K562 (cell line): ENCODE measurements at regions not wholly inside any gene's neighbourhood (a gene's known extent, or its start where the extent isn't known, plus 50 kb on each side); places are given as distances from the start of the nearest gene placed in this dataset.

ENCODE experiments used
- ATAC-seq: fragments of 200-7000 bp; cut with Tn5 transposase; 3 replicates; pipeline ENCODE4 v1.9.1; 2020; ENCODE audit warnings: moderate library complexity
- BruUV-seq: library from RNA; stranded (reverse); fragments of 400-500 nt; replicated peaks from 2 replicates; lab custom pipeline; 2021; lab: Mats Ljungman, UMichigan
- CTCF ChIA-PET: fragments of 300-600 bp; formaldehyde crosslinking; extraction: SDS; loops from one replicate; lab custom pipeline; 2021; ENCODE audit warnings: low intra/inter-chr PET ratio; lab: Yijun Ruan, JAX
- POLR2A ChIA-PET: fragments of 300-600, 350-650 bp; sonication (Branson Sonifier 250); formaldehyde crosslinking; extraction: SDS; loops from one replicate; lab custom pipeline; 2021; ENCODE audit warnings: antibody characterized with exemption, inconsistent platforms; lab: Yijun Ruan, JAX
- DNase-seq, 4 experiments: peaks; one replicate each; pipeline versions ENCODE4 v3.0.0 to v3.0.0-alpha.2; 2011 to 2018; ENCODE audit warnings: low spot score in 3 of 4, mixed read lengths in 3 of 4; ENCODE audit errors: extremely low read depth in 1 of 4
- FAIRE-seq: peaks from 2 replicates; lab custom pipeline; 2011; peaks lifted over from hg19 to GRCh38; lab: Jason Lieb, UNC
- H2AFZ ChIP-seq: 2 replicates; pipeline ENCODE4 v1.6.0; 2011; ENCODE audit warnings: low read depth, low read length, control low read depth, inconsistent platforms
- H3K27ac ChIP-seq: fragments of 200-600 bp; 3 replicates; pipeline ENCODE4 v1.8.0; 2011; ENCODE audit warnings: low read depth, mild to moderate bottlenecking, control low read depth, inconsistent platforms, low read length, moderate library complexity, mixed read lengths; ENCODE audit errors: extremely low read depth
- H3K27me3 ChIP-seq, 2 experiments: fragments of 300-600 bp in 1 of 2; 2 replicates in 1 of 2; 3 replicates in 1 of 2; pipeline versions ENCODE4 v1.6.0 to v1.8.0; 2011; ENCODE audit warnings: inconsistent platforms in 2 of 2, low read length in 2 of 2, mild to moderate bottlenecking in 1 of 2, mixed read lengths in 1 of 2, moderate library complexity in 1 of 2; ENCODE audit not compliant: control insufficient read depth in 2 of 2, insufficient read depth in 2 of 2
- H3K36me3 ChIP-seq: fragments of 300-600 bp; 3 replicates; pipeline ENCODE4 v1.8.0; 2011; ENCODE audit warnings: mild to moderate bottlenecking, low read length, inconsistent platforms; ENCODE audit not compliant: control insufficient read depth, insufficient read depth
- H3K4me1 ChIP-seq, 2 experiments: fragments of 200-600 bp in 1 of 2; replicated peaks in 1 of 2; 2 replicates in 1 of 2; 3 replicates in 1 of 2; pipeline versions ENCODE4 v1.5.1 to v1.8.0; 2011; ENCODE audit warnings: inconsistent platforms in 2 of 2, low read length in 2 of 2, mild to moderate bottlenecking in 1 of 2, mixed read lengths in 1 of 2, moderate library complexity in 1 of 2; ENCODE audit not compliant: control insufficient read depth in 2 of 2, insufficient read depth in 2 of 2
- H3K4me2 ChIP-seq: 2 replicates; pipeline ENCODE4 v1.6.1; 2011; ENCODE audit warnings: low read length, control low read depth, inconsistent platforms, mixed read lengths; ENCODE audit not compliant: insufficient read depth
- H3K4me3 ChIP-seq: fragments of 200-600 bp; sonication (generic), shearing (Covaris generic); 2 replicates; pipeline ENCODE4 v1.5.1; 2016; ENCODE audit warnings: control low read depth, inconsistent platforms
- H3K79me2 ChIP-seq: fragments of 200-600 bp; 3 replicates; pipeline ENCODE4 v1.8.0; 2011; ENCODE audit warnings: low read length, inconsistent platforms; ENCODE audit not compliant: control insufficient read depth, insufficient read depth
- H3K9ac ChIP-seq, 2 experiments: 2 replicates each; pipeline versions ENCODE4 v1.6.0 to v1.6.1; 2011; ENCODE audit warnings: low read depth in 2 of 2, low read length in 2 of 2, control low read depth in 1 of 2, inconsistent platforms in 1 of 2, mild to moderate bottlenecking in 1 of 2, mixed read lengths in 1 of 2; ENCODE audit not compliant: insufficient read depth in 1 of 2
- H3K9me1 ChIP-seq: one replicate; pipeline ENCODE4 v1.6.0; 2011; ENCODE audit warnings: inconsistent platforms, mild to moderate bottlenecking, low read length, moderate library complexity; ENCODE audit not compliant: control insufficient read depth, insufficient read depth
- H3K9me3 ChIP-seq: replicated peaks from 2 replicates; pipeline ENCODE4 v1.5.1; 2011; ENCODE audit warnings: low read depth, low read length, inconsistent platforms; ENCODE audit not compliant: control insufficient read depth, insufficient read depth
- H4K20me1 ChIP-seq: replicated peaks from 2 replicates; pipeline ENCODE4 v1.6.1; 2011; ENCODE audit warnings: low read length, inconsistent platforms, mixed read lengths; ENCODE audit not compliant: control insufficient read depth, insufficient read depth
- CHD1 ChIP-seq: fragments of 200-600 bp; sonication (generic); IDR thresholded peaks from one replicate; pipeline ENCODE4 v1.6.1; 2012; ENCODE audit warnings: mild to moderate bottlenecking, moderate library complexity, low read length, inconsistent platforms
- FIP1L1 ChIP-seq: fragments of 200-400 bp; formaldehyde crosslinking; IDR thresholded peaks from 2 replicates; pipeline ENCODE4 v1.6.1; 2018; ENCODE audit warnings: mild to moderate bottlenecking, low read depth, low read length; ENCODE audit not compliant: poor library complexity, severe bottlenecking
- GTF2F1 ChIP-seq: IDR thresholded peaks from 2 replicates; pipeline ENCODE4 v1.6.1; 2011; ENCODE audit warnings: low read depth, low read length, improper control_type of control experiment
- HMGN3 ChIP-seq: IDR thresholded peaks from 2 replicates; pipeline ENCODE4 v1.6.1; 2011; ENCODE audit warnings: borderline replicate concordance, low read depth, mild to moderate bottlenecking, mixed read lengths, low read length; ENCODE audit not compliant: insufficient read length; ENCODE audit errors: extremely low read depth
- KDM5B ChIP-seq: fragments of 200-600 bp; sonication (generic); IDR thresholded peaks from 2 replicates; pipeline ENCODE4 v1.6.1; 2012; ENCODE audit warnings: low read depth, mild to moderate bottlenecking, moderate library complexity, low read length, control low read depth, inconsistent platforms; ENCODE audit not compliant: insufficient replicate concordance
- MIER1 ChIP-seq: fragments of 450-650 bp; IDR thresholded peaks from 2 replicates; pipeline ENCODE4 v1.6.1; 2016; ENCODE audit warnings: antibody characterized with exemption, mild to moderate bottlenecking, low read depth
- MXD1 ChIP-seq: fragments of 250-450 bp; sonication (Bioruptor Pico); IDR thresholded peaks from 2 replicates; pipeline ENCODE4 v1.8.0; 2021; ENCODE audit warnings: borderline replicate concordance, mild to moderate bottlenecking, moderate library complexity; ENCODE audit not compliant: poor library complexity, severe bottlenecking
- RBFOX2 ChIP-seq: fragments of 200-400 bp; formaldehyde crosslinking; IDR thresholded peaks from 2 replicates; pipeline ENCODE4 v1.6.1; 2017; ENCODE audit warnings: low read depth, mild to moderate bottlenecking, low read length, moderate library complexity
- SMARCC2 ChIP-seq: fragments of 450-650 bp; IDR thresholded peaks from 2 replicates; pipeline ENCODE4 v1.6.1; 2017; ENCODE audit warnings: antibody characterized with exemption, moderate library complexity, mild to moderate bottlenecking, low read depth
- TARDBP ChIP-seq: fragments of 450-650 bp; IDR thresholded peaks from 2 replicates; pipeline ENCODE4 v1.6.1; 2016
- ZBTB8A ChIP-seq: fragments of 450-650 bp; IDR thresholded peaks from 2 replicates; pipeline ENCODE4 v1.6.1; 2018; ENCODE audit warnings: mild to moderate bottlenecking, moderate library complexity; ENCODE audit not compliant: partially characterized antibody
- ZNF197 ChIP-seq: fragments of 200-800 bp; sonication (Bioruptor generic); IDR thresholded peaks from 2 replicates; pipeline ENCODE4 v1.6.1; 2016; ENCODE audit warnings: low read depth, missing genetic modification characterization, missing compliant biosample characterization
- ZNF707 ChIP-seq: fragments of 250-450 bp; sonication (Bioruptor Pico); conservative IDR thresholded peaks from 2 replicates; pipeline ENCODE4 v1.8.0; 2022; ENCODE audit warnings: inconsistent platforms, mild to moderate bottlenecking, moderate library complexity
- ZNF764 ChIP-seq: fragments of 250-450 bp; sonication (Bioruptor Pico); IDR thresholded peaks from 2 replicates; pipeline ENCODE4 v1.4.0; 2020; ENCODE audit warnings: low read depth, mild to moderate bottlenecking, moderate library complexity
- ZNF77 ChIP-seq: fragments of 250-450 bp; sonication (Bioruptor Pico); IDR thresholded peaks from 2 replicates; pipeline ENCODE4 v1.5.0; 2020
- WGBS: fragments of 100-300 bp; shearing (Covaris generic); methylation state at CpG from one replicate; pipeline ENCODE4 v1.1.6; 2016; ENCODE audit warnings: low coverage, mixed read lengths; ENCODE audit not compliant: insufficient coverage; ENCODE audit errors: missing lambda C conversion rate; 5-methylcytosine and 5-hydroxymethylcytosine counted together
- in situ Hi-C: fragments of 300-500 bp; cut with MboI; formaldehyde crosslinking; loops from 4 replicates; pipeline ENCODE4 v1.15.0; 2018; ENCODE audit warnings: inconsistent platforms, mixed read lengths
- intact Hi-C: fragments of 100-400 bp; cut with micrococcal nuclease; formaldehyde crosslinking; loops from 2 replicates; pipeline ENCODE4 v1.14.2; 2022
- TF ChIP-seq, protein P1 (sequence below): fragments of 450-650 bp; formaldehyde crosslinking; IDR thresholded peaks from 2 replicates; pipeline ENCODE4 v1.4.0; 2022; ENCODE audit warnings: mild to moderate bottlenecking, moderate library complexity
- TF ChIP-seq, protein P2 (sequence below), 3 experiments: fragments of 200-800 bp in 1 of 3; sonication (Bioruptor generic) in 1 of 3; sonication (generic) in 1 of 3; formaldehyde crosslinking in 1 of 3; IDR thresholded peaks; 2 replicates each; pipeline versions ENCODE4 v1.6.1 to v1.8.0; 2016 to 2022; ENCODE audit warnings: mild to moderate bottlenecking in 2 of 3, missing compliant biosample characterization in 2 of 3, missing genetic modification characterization in 2 of 3, missing genetic modification reagents in 1 of 3
- TF ChIP-seq, protein P3 (sequence below): fragments of 450-650 bp; IDR thresholded peaks from 2 replicates; pipeline ENCODE4 v1.6.1; 2017; ENCODE audit warnings: antibody characterized with exemption

DNA sequence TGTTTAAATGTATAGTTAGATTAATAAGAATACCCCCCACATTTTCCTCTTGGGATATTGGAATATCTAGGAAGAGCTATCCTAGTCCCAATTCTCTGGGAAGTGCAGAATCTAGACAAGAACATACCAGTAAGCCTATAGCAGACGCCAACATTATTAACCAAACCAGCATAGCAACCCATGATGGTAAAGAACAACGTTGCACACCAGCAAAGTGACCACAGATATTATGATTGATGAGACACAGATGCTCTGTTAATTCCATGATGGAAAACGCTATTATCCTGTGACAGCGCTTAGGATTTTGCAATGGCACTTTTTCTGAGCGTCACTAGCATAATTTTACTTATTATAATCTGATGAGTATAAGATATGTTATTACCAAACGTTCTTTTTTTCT, 603.1 kb upstream of the PCDH15 start:
- ATAC-seq (no peak), FAIRE-seq (no peak), DNase-seq (no peak)
- Histone ChIP-seq H3K4me2 (no peak overlapping the region), H3K4me3 (no peak overlapping the region), H4K20me1 (no peaks in the 10 kb centered on the region), H3K27ac (no peak overlapping the region), H3K9ac (no peak overlapping the region), H3K27me3 (no peaks in the 10 kb centered on the region; a peak in 1 of 5 replicates), H3K36me3 (no peaks in the 10 kb centered on the region), H3K9me3 (no peaks in the 10 kb centered on the region; the same call in 1 of the 2 replicates), H3K79me2 (no peaks in the 10 kb centered on the region), H3K9me1 (no peaks in the 10 kb centered on the region), H2AFZ (no peak overlapping the region), H3K4me1 (no peaks in the 10 kb centered on the region)
- ChIA-PET CTCF (no interaction called here), POLR2A (no interaction called here)
- BruUV-seq, result no TSS peak
- WGBS, result under 1% methylated on average over 6 of the region's 6 CpGs
- in situ Hi-C loops, result no loop called here
- TF ChIP-seq SMARCC2, result no peak
- TF ChIP-seq, protein P1, sequence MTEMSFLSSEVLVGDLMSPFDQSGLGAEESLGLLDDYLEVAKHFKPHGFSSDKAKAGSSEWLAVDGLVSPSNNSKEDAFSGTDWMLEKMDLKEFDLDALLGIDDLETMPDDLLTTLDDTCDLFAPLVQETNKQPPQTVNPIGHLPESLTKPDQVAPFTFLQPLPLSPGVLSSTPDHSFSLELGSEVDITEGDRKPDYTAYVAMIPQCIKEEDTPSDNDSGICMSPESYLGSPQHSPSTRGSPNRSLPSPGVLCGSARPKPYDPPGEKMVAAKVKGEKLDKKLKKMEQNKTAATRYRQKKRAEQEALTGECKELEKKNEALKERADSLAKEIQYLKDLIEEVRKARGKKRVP (CRISPR knock-in tag), result no peak
- TF ChIP-seq ZNF764, result no peak
- no peak for TF ChIP-seq CHD1
- TF ChIP-seq FIP1L1, result no peak
- TF ChIP-seq KDM5B, result no peak
- TF ChIP-seq ZNF707 (CRISPR knock-in tag), result no peak
- TF ChIP-seq MIER1, result no peak
- TF ChIP-seq, protein P2, sequence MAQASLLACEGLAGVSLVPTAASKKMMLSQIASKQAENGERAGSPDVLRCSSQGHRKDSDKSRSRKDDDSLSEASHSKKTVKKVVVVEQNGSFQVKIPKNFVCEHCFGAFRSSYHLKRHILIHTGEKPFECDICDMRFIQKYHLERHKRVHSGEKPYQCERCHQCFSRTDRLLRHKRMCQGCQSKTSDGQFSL (CRISPR knock-in tag; IDR thresholded peaks at IDR 0.05), result no peak
- TF ChIP-seq, protein P2 (tag; IDR thresholded peaks at IDR 0.05), result no peak
- TF ChIP-seq MXD1 (CRISPR knock-in tag), result no peak
- TF ChIP-seq TARDBP, result no peak
- TF ChIP-seq ZNF197 (CRISPR knock-in tag), result no peak
- no peak for TF ChIP-seq ZBTB8A
- no peak for TF ChIP-seq GTF2F1
- TF ChIP-seq, protein P3, sequence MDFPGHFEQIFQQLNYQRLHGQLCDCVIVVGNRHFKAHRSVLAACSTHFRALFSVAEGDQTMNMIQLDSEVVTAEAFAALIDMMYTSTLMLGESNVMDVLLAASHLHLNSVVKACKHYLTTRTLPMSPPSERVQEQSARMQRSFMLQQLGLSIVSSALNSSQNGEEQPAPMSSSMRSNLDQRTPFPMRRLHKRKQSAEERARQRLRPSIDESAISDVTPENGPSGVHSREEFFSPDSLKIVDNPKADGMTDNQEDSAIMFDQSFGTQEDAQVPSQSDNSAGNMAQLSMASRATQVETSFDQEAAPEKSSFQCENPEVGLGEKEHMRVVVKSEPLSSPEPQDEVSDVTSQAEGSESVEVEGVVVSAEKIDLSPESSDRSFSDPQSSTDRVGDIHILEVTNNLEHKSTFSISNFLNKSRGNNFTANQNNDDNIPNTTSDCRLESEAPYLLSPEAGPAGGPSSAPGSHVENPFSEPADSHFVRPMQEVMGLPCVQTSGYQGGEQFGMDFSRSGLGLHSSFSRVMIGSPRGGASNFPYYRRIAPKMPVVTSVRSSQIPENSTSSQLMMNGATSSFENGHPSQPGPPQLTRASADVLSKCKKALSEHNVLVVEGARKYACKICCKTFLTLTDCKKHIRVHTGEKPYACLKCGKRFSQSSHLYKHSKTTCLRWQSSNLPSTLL, result no peak
- TF ChIP-seq RBFOX2, result no peak
- no peak for TF ChIP-seq HMGN3
- TF ChIP-seq ZNF77 (CRISPR knock-in tag), result no peak
- intact Hi-C loops, result no loop called here
